T1000 (cell line): ENCODE measurements at regions not wholly inside any gene's neighbourhood (a gene's known extent, or its start where the extent isn't known, plus 50 kb on each side); places are given as distances from the start of the nearest gene placed in this dataset.

Source experiments
- DNase-seq: peaks from one replicate; lab custom pipeline; 2025; ENCODE audit warnings: mixed read lengths; lab: John Stamatoyannopoulos, UW

GRCh38 chr10:104505521-104506042 is 135.5 kb upstream of the SORCS3 start:
- DNase-seq, result no peak

- DNase-seq, result no peak
These were observed 131.1 kb upstream of the SORCS3 start for GRCh38 chr10:104509981-104510380.

GRCh38 chr10:104510644-104511043 is 130.4 kb upstream of the SORCS3 start:
- DNase-seq, result no peak

- no peak for DNase-seq
These were observed 128.3 kb upstream of the SORCS3 start for GRCh38 chr10:104512800-104513199.

- no peak for DNase-seq
These were observed 125.4 kb upstream of the SORCS3 start for GRCh38 chr10:104515678-104516199.

GRCh38 chr10:104516986-104517385 is 124.1 kb upstream of the SORCS3 start:
- DNase-seq, result no peak

GRCh38 chr10:104517946-104518345 is 123.1 kb upstream of the SORCS3 start:
- no peak for DNase-seq

- no peak for DNase-seq
These were observed 122.2 kb upstream of the SORCS3 start for GRCh38 chr10:104518891-104519290.

GRCh38 chr10:104520653-104521052 is 120.4 kb upstream of the SORCS3 start:
- no peak for DNase-seq

- DNase-seq, result no peak
These were observed 119.0 kb upstream of the SORCS3 start for GRCh38 chr10:104521901-104522694.

GRCh38 chr10:104526188-104526587 is 114.9 kb upstream of the SORCS3 start:
- no peak for DNase-seq

GRCh38 chr10:104527013-104527412 is 114.1 kb upstream of the SORCS3 start:
- DNase-seq, result no peak

- DNase-seq, result no peak
These were observed 100.9 kb upstream of the SORCS3 start for GRCh38 chr10:104540181-104540580.

GRCh38 chr10:104541820-104542219 is 99.3 kb upstream of the SORCS3 start:
- no peak for DNase-seq

GRCh38 chr10:104546336-104546735 is 94.8 kb upstream of the SORCS3 start:
- DNase-seq, result no peak

GRCh38 chr10:104546756-104547155 is 94.3 kb upstream of the SORCS3 start:
- no peak for DNase-seq

- DNase-seq, result no peak
These were observed 93.0 kb upstream of the SORCS3 start for GRCh38 chr10:104548090-104548489.

- no peak for DNase-seq
These were observed 84.3 kb upstream of the SORCS3 start for GRCh38 chr10:104556831-104557230.

GRCh38 chr10:104557966-104558365 is 83.1 kb upstream of the SORCS3 start:
- DNase-seq, result no peak

GRCh38 chr10:104559935-104560334 is 81.2 kb upstream of the SORCS3 start:
- no peak for DNase-seq

GRCh38 chr10:104563051-104563450 is 78.0 kb upstream of the SORCS3 start:
- DNase-seq, result no peak

GRCh38 chr10:104563548-104563947 is 77.5 kb upstream of the SORCS3 start:
- no peak for DNase-seq

GRCh38 chr10:104574427-104574826 is 66.7 kb upstream of the SORCS3 start:
- DNase-seq, result no peak

- DNase-seq, result no peak
These were observed 66.3 kb upstream of the SORCS3 start for GRCh38 chr10:104574838-104575237.
